RPMI8226 (cell line): ENCODE measurements at regions not wholly inside any gene's neighbourhood (a gene's known extent, or its start where the extent isn't known, plus 50 kb on each side); places are given as distances from the start of the nearest gene placed in this dataset.
A peak's percentile ranks its signal among the peaks of the same experiment; 100 is the strongest.
"Not testable (repeated sequence)": the region's sequence is repeated elsewhere in the genome, so short reads cannot be mapped to it uniquely, and the experiment has no call there.

Experiments
- DNase-seq: peaks from one replicate; pipeline ENCODE4 v3.0.0-alpha.2; 2015

GRCh38 chr2:47295131-47295980 is 73.8 kb upstream of the EPCAM start:
- no peak for DNase-seq

- no peak for DNase-seq
Measured at GRCh38 chr2:47293976-47294375, 75.1 kb upstream of the EPCAM start.

DNA sequence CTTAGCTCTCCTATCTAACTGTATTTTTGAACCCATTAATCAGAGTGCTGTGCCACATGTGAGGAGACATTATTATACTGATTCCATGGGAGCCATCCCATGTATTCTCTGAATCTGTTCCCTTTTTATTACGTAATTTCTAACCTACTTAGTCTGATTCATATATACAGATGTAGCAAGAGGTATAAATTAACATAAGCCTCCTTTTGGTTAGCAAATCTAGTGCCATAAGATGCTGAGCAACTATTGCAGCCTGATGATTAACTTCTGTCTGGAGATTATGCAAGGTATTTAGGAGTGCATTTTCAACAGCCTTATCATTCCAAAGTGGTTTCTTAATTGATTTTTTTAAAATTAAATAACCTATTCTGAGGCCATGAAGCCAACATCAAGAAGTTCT is 80.2 kb upstream of the EPCAM start:
- no peak for DNase-seq

GRCh38 chr2:47283659-47284058 is 85.5 kb upstream of the EPCAM start:
- DNase-seq, result no peak

GRCh38 chr2:47282621-47283272 is 86.4 kb upstream of the EPCAM start:
- no peak for DNase-seq

GRCh38 chr2:47279525-47279924 is 89.6 kb upstream of the EPCAM start:
- DNase-seq, result not testable (repeated sequence)

- no peak for DNase-seq
Measured at GRCh38 chr2:47277987-47278386, 91.1 kb upstream of the EPCAM start.

- no peak for DNase-seq
Measured at GRCh38 chr2:47277187-47277586, 91.9 kb upstream of the EPCAM start.

DNA sequence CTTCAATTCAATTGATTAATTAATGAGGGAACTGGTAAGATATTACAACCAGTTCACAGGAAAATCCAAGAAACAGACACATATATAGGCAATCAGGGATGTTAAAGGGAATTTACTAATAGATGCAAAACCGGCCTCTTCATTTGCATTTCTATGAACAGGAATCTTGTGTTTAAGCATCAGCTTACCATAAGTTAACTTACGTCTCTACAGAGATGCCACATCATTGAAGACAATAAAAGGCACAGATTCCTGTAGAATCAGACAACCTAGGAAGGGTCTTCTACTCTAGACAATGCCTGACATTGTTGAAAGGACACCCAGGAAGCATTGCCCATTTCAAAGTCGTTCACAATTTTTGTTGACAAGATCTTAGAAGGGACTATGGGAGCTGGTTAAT is 93.0 kb upstream of the EPCAM start:
- no peak for DNase-seq

- no peak for DNase-seq
Measured at GRCh38 chr2:47274054-47274782, 94.9 kb upstream of the EPCAM start.

GRCh38 chr2:47272905-47273758 is 96.0 kb upstream of the EPCAM start:
- no peak for DNase-seq

DNA sequence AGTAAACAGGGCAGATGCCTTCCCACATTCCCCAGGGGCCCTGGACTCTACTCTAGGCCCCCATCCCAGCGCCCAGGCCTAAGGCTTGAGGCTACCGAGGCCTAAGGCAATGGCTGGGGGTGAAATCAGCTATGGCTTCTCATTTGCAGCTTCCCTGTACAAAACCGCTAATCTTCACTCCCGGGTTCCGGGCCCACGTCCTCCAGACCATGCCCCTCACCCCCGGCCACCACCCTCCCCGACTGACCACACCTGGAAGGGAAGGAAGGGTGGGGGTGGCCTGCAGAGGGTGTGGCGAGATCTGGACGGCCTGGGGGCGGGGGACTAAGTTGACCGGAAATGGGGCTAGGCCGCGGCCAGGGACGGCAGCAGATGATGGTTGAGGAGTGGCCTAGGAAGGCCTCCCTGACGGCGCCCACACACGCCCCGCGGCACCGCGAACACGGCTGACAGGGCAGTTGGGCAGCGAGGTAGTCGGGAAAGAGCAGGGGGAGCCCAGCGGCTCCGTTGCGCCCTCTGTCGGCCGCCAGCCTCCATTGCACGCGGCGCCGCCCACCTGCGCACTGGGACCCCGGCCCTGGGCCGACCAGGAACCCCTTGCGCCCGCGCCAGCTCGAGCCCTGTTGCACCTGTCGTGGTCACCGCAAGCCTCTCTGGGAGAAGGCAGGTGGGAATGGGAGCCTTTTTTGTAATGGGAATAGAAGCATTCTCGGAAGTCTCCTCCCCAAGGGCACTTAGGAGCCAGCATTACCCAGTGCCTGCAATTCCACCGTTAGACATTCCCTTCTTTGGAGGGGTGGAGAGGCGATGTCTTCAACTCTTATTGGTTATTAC is 95.9 kb upstream of the CALM2 start:
- peak; percentile 56 for DNase-seq

- DNase-seq, result no peak
Measured at GRCh38 chr2:47271054-47272000, 95.0 kb upstream of the CALM2 start.

- no peak for DNase-seq
Measured at GRCh38 chr2:47270421-47270820, 94.1 kb upstream of the CALM2 start.

GRCh38 chr2:47269316-47270232 is 93.3 kb upstream of the CALM2 start:
- no peak for DNase-seq

GRCh38 chr2:47267711-47268086 is 91.4 kb upstream of the CALM2 start:
- DNase-seq, result no peak

GRCh38 chr2:47266939-47267710 is 90.8 kb upstream of the CALM2 start:
- DNase-seq, result no peak

DNA sequence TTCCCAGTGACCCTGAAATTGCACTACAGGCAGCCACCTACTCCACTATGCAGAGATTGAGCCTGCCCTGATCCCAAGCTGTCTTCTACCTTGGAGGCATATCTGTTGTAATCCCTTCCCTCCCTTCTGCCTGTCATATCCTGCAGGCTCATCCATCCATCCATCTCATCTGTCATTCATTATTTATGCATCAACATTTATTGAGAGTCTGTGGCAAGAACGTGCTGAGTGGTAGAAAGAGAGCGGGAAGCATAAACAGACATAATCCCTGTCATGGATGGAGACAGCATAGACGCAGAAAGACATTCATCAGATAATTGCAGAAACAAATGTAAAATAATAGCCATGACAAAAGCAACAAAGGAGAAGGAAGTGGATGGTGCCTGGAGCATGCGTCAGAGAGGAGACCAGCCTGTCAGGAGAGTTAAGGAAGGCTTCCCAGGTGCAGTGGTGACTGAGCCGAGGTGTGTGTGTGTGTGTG is 89.5 kb upstream of the CALM2 start:
- DNase-seq, result no peak

- DNase-seq, result no peak
Measured at GRCh38 chr2:47265158-47265557, 88.8 kb upstream of the CALM2 start.
